HPDE6-E6E7 (cell line): ENCODE measurements at regions not wholly inside any gene's neighbourhood (a gene's known extent, or its start where the extent isn't known, plus 50 kb on each side); places are given as distances from the start of the nearest gene placed in this dataset.
A peak's percentile ranks its signal among the peaks of the same experiment; 100 is the strongest.

Experiments
- DNase-seq: peaks from one replicate; pipeline ENCODE4 v3.0.0; 2011; ENCODE audit warnings: missing footprints; ENCODE audit errors: extremely low spot score

DNA sequence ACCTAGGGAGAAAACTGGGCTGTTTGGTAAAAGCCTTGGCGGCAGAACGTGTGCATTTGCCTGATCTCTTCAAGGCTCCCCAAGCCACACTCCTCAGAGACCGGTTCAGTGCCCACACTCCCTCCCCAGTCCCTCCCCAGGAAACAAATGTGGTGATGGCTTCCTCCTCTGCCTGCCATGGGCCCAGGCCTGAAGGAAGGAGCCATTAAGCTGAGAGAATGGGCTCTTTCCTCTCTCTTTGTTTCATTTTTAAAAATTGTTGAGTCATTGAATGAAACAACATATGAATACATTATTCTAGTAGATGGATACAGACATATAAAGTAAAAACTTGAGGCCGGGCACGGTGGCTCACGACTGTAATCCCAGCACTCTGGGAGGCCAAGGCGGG lies 50.6 kb upstream of the YWHAQ start:
- no peak for DNase-seq

DNA sequence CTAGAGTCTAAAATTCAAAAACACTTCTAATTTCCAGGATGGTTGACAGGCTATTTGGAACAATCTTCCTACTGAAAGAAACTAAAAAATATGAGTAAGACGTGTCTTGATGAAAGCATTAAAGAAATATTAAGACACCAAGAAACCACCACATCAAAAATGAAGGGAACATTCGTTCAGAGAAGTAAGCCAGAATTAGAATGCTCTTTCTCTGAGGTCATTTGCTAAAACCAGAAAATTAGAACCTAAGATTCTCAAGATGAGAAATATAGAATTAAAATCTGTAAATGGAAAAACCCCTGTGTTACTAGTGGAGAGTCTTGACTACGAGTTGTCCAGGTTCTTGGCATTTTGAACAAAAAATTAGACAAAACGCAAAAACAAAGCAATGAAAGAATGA lies 54.8 kb upstream of the YWHAQ start:
- DNase-seq: no peak

DNA sequence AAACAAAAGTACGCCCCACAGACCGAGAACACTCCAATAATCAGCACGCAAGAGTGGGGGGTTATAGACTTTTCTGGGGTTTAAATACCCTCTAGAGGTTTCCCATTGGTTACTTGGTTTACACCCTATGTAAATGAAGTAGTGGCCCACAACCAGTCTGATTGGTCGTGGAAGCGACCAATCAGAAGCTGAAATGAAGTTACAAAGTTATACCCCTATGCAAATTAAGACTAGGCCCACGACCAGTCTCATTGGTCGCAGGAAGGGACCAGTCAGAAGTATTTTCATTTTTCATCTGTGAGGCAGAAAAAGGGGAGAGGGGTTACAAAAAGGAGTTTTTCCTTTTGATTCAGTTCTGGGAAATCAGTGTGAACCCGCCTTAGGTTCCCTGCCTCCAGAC lies 55.3 kb upstream of the YWHAQ start:
- DNase-seq: no peak

DNA sequence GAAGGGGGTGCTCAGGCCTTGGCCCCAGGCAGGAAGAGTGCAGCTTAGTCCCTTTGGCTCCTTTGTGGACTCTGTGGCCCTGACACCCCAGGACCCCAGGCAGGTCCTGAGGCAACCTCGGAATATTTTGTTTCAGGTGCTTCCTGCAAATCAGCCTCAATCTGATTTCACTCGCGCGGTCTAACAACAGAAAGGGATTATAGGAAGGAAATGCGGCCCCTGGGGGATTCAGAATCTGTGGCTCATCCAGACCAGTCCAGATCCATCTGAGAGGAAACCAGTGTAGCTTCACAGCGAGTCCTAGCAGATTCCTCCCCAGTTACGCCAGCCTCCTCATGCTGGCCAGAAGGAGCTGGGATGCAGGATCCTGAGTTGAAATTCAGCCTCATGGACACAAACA lies 59.5 kb upstream of the YWHAQ start:
- DNase-seq: no peak

DNA sequence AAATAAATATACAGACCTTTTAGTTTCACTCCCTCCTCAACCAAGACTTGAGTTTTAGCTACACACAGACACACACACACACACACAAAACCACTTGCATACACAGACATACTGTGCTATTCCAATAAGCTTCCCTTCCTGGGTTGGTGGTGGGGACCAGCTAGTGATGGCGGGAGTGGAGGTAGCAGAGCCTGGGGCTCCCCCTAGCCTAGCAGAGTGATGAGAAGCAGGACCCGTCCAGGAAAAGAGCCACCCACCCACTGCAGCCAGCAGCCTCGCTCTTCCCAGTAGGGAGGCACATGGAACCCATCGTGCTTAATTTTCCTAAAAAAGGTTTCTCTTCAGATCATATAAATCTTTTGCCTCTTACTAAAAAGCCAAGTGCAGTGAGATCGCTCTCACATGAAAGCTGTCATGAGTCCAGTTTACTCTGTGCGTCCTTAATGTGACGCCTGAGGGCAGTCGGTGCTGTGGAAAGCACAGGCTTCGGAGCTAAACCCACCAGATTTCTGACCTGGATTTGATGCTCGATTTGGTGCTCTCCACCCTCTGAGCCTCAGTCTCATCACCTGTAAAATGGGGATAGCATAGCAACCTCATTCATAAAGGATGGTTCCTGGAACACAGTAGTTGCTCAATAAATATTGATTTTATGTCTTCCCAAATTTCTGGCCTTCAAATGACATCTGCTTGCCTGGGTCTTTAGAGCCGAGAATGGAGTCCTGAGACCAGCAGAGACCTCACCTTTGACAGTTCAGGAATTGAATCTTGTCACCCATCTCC lies 60.1 kb upstream of the YWHAQ start:
- DNase-seq: no peak

DNA sequence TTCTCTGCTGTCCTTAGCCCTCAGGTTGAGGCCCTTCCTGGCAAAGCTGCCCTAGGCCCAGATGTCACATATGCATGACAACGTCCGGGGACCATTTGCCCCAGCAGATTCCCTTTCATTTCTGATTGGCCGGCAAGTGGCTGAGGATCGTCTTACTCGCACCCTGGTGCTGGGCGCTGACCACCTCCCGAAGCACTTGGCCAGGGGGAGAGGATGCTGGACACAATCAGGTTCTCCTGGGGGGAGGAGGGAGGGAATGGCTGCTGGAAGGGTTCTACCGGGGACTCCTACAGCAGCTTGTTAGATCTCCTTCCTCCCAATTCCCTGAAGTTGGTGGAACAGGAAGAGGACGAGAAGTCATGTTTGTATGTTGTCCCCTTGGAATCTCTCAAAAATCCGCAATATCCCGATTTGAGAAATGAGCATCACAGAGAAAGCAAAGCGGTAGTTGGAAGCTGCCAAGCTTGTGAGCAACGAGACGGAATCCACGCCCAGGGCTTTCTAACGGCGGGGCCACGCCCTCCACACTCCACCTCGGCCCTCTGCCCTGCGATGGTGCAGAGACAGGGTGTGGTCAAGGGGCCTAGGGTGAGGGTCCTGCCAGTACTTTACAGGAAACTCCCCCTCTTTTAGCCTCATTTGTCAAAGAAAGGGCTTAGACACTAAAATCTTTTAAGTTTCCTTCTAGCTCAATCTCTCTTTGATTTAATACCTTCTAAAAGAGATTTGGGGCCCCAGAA lies 61.8 kb upstream of the YWHAQ start:
- DNase-seq: no peak

DNA sequence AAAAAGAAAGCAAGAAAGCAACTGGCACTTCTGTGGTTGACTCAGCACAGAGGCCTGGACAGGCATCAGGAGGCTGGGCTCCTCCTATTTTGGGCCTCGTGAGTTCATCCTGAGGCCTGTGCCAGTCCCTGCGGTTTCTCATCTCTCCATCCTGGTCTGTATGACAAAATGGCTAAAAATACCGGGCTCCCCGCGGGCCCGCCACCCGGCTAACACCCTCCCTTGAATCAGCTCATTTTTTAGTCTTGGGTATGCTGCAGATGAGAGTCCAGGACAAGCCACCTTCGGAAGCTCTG lies 62.3 kb upstream of the YWHAQ start:
- DNase-seq: peak; percentile 63

DNA sequence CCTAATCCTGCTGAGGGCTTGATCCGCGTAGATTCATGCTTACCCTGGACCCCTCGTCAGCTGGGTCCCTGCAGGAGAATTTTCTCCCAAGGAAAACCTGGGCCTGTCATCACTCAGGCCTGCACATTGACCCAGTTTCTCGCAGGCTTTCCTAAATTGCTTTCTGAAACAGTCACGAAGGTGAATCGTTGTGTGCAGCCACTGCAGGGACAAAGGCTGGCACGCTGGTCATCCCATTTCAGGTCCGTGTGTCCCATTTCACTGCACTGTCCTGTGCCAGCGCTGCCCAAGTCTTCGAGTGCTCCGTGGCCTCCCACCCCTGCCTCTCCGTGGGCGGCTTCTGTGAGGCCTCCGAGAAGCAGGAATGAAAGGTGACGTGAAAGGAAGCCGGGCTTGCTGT lies 62.8 kb upstream of the YWHAQ start:
- DNase-seq: no peak

DNA sequence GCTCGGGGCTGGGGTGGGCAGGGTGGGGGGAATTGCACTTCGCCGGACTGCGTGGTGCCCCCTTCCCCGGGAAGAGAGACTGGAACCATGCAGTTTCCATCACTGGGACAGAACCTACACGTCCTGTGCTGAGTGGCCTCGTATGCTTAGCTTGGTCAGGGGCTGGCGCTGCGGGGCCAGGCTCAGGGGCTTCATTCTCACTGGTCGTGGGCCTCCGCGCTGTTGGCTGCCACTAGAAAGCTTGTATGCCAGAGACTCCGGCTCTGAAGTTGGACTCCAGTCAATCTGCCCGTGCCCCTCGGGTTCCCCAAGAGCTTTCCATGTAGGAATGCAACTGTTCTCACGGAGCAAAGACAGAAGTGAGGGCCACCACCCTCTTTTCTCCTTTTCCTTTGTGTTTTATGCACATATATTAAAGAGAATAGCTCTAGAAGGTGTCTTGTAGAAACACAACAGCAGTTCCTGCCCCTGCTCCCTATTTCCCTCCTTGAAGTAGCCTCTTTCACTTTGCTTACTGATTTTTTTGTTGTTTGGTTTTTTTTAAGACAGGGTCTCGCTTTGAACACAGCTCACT lies 64.0 kb upstream of the YWHAQ start:
- DNase-seq: no peak

DNA sequence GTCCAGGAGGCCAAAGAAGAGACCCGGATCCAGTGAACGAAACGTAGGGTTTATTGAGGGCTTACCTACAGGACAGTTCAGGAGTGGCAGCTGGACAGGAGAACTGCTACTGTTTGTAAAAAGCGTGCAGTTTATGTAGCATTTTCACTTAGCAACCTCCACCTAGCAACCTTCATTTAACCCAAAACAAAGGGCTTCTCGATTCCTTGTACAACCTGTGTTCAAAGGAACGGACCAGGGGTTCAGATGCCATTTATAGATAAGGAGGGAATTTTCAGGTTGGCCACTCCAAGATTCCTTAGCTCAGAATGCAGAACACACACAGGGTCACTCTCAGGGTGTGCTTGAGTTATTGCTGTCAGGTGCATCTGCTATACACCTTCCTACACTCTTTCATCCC lies 65.1 kb upstream of the YWHAQ start:
- no peak for DNase-seq

DNA sequence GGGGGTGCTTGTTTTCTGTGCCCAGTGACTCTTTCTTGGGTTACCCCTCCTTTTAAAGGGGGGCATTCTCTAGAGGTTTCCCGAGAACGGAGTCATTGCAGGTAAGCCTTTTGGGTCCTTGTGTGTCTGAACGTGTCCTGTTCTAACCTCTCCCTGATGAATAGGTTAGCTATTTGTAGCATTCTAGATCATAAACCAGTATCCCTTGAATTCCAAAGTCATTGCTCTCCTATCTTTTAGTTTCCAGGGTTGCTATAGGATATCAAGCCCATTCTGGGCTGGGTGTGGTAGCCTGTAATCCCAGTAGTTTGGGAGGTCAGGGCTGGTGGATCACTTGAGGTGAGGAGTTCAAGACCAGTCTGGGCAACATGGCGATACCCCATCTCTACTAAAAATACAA lies 65.9 kb upstream of the YWHAQ start:
- no peak for DNase-seq

DNA sequence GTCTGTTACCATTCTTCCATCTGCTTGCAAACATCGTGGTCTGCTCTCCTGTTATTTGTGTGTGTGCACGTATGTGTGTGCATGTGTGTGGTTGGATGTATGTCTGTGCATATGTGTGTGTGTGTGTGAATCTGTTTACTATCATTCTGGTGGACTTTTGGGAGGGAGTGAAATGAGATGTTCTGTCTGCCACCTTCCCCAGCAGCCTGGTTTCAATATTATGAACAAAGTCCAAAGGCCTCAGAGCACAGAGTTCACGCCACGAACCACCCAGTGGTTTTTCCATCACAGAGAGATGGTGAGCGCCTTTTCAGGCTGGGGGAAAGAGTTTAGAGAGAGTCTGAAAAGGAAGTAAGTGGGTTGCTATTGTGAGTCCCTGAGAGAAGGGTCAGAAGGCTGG lies 67.1 kb upstream of the YWHAQ start:
- no peak for DNase-seq

DNA sequence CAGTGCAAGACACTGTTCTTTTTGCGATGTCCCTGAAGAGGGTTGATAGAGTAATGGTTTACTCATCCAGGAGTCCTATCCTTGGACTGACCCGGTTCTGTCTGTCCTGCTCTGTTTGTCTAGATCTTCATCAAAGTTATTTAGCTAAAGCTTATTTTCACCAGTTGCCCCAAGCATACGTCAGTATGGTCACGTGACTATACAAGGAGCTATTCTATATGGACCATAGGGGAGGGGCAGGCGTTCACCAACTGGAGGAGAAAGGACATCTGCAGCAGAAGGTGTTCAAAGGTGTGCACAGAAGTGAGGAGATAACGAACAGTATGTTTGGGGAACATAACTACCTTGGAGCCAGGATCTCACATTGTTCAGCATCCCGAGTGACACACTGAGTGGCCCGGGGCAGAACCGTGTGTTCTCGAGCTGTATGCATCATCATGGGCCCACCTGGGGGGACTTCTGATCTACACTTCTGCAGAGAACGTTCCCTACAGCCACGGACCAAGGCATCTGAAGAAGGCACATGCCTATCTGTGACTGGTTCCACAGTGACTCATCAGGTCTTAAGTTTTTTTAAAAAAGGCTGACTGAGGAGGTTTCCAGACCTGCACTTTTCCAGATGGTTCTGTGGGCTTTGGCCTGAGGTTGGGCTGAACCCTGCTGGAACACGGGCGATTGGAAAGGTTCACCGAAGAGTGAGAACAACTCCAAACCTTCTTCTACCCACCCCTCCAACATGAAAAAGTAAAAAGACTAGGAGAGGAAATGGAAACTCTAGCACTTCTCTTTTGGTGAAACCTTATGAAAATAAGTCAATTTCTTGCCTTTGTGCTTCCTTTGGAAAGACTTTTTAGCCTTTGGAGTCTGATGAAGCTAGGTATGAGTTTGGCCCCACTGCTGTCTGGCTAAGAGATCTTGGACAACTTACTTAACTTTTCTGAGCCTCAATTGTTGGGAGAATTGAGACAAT lies 68.6 kb upstream of the YWHAQ start:
- peak; percentile 63 for DNase-seq

DNA sequence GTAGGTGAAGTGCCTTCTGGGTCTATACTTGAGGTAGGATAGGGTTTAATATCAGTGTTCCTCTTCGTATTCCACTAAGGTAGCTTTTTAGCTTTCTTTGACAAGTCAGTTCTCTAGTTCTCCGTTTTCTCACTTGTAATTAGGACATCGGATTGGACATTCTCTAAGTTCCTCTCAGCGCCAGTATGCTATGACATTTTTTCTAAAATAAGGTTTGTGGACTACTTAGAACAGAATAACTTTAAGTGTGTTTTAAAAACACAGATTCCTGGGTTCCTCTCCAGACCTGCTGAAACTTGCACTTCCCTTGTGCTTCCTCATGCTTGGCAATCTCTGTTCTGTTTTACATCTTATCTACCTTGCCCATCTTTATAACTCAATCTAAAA lies 69.3 kb upstream of the YWHAQ start:
- DNase-seq: no peak

DNA sequence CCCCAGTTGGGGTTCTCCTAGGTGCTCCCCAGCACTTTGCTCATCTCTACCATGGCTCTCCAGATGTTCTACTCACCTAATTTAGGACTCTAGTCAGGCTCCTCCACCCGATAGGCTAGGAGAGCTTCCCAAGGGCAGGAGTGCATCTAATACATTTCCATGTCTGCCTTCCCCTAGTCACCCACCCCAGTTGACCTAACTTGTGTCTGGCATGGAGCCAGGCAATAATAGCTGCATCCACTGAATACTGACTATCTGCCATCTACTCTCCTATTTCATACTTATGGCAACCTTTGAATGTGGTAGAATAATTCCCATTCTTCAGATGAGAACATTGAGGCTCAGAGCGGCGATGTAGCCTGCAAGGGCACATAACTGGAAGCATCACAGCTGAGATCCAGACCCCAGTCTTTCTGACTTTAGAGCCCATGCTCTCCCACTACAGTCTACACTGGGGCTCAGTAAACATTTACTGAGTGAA lies 71.8 kb upstream of the YWHAQ start:
- no peak for DNase-seq

DNA sequence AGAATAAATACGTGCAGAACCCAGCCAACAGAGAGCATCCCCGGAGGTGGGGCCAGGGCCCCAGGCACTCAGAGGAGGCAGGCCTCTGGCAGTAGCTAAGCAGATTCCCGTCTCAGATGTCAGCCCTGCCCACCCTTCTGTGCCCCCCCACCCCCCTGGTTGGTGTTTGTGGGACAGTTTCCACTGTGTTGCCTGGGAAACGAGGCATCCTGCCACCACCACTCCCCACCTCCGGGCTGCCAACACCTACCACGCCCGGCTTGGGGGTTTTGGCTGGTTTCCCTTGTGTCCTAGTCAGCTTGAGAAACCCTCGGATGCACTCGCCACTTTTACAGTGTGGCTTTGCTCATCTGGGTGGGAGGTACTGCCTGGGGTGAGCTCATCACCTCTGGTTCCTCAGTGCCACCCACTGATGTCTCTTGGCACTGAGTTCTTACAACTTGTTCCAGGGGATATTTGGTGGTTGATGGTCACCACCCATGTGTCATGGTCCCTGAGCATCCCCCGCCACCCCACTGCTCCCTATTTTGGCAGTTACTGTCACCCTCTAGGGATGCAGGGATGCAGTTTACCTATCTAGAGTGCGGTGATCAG lies 72.4 kb upstream of the YWHAQ start:
- DNase-seq: peak; percentile 64

DNA sequence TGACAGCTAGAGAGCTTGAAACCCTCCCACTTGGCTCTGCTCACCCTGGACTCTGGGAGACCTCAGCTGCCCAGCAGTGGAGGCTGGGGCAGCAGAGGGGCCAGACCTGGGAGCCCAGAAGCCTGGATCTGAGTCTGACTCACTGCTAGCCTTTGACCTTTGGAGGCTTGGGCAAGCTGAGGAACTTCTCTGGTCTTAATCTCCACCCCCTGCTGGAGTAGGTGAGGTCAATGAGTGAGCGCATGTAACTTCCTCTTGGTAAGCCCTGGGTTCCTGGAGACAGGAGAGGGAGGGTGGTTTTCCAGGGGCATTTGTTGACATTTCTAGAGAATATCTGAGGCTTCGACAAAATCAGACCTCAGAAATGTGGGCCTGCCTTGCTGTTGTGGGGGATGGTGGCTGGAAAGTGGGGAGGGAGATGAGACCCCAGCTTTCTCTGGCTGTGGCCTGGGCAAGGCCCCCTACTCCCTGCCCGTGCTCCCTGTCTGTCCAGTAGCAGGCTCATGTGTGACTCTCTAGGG lies 73.0 kb upstream of the YWHAQ start:
- DNase-seq: peak; percentile 64

DNA sequence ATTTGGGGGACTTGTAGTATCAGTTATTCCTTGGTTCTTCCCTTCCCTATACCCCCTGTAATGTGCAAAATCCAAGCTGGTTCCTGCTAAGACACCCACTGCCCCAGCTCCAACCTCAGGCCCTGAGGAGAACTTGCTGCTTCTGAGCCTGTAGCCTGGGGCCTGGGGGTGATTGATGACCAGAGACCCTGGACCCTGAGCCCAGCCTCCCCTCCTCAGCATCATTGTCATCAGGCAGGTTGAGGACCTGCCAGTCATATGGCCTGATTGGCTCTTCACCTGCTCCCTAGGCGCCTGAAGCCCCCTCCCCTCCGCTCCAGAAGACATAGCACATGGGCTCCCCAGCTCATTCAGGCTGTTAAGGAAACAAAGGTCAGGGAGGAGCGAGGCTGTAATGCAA lies 73.8 kb upstream of the YWHAQ start:
- no peak for DNase-seq

DNA sequence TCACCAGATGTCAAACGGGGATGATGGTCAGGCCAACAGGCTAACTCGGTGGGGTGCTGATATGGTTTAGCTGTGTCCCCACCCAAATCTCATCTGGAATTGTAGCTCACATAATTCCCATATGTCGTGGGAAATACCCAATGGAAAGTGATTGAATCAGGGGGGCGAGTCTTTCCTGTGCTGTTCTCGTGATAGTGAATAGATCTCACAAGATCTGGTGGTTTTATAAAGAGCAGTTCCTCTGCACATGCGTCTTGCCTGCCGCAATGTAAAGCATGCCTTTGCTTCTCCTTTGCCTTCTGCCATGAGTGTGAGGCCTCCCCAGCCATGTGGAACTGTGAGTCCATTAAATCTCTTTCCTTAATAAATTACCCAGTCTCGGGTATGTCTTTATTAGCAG lies 74.4 kb upstream of the YWHAQ start:
- no peak for DNase-seq

DNA sequence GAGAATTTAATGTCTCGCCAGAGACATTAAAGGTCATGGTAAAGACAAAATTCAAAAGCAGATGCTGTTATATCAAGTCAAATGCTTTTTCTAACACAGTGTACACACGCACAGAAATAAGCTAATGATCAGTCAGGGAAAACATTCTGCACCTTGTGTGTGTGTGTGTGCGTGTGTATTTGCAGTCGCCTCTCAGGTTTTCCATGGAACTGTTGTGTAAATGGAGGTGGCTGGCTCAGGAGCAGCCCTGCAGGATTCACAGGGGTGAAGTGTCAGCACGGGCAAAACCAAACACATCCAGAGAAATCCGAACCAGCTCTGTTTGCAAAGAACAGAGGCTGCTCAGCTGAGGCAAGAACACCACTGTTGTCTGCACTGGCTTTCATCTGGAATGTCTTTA lies 76.2 kb upstream of the YWHAQ start:
- no peak for DNase-seq

DNA sequence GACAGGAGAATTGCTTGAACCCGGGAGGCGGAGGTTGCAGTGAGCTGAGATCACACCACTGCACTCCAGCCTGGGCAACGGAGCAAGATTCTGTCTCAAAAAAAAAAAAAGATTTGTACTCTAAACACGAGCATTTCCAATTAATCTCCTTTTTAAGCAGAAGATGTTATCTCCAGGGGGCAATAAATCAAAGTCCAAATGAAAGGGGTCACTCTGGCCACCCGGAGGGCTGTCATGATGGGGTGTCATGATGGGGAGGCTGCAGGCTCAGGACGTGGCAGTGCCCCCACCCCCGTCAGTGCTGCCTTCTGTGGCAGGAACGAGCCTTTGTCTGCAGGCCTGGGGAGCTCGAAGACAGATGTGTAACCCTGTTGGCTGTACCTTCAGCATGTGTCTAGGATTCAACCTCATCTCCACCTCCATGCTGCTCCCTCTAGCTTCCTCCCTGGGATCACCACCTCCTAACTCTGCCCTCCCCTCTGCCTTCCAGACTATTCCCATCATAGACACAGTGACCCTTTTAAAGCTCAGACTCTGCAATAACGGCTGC lies 76.9 kb upstream of the YWHAQ start:
- DNase-seq: no peak
